NCI-H460 (cell line): ENCODE measurements at regions not wholly inside any gene's neighbourhood (a gene's known extent, or its start where the extent isn't known, plus 50 kb on each side); places are given as distances from the start of the nearest gene placed in this dataset.
"Not testable (repeated sequence)": the region's sequence is repeated elsewhere in the genome, so short reads cannot be mapped to it uniquely, and the experiment has no call there.

Experiments used
- DNase-seq: peaks from one replicate; pipeline ENCODE4 v3.0.0-alpha.2; 2016; ENCODE audit warnings: low read depth; ENCODE audit errors: extremely low read depth

DNA sequence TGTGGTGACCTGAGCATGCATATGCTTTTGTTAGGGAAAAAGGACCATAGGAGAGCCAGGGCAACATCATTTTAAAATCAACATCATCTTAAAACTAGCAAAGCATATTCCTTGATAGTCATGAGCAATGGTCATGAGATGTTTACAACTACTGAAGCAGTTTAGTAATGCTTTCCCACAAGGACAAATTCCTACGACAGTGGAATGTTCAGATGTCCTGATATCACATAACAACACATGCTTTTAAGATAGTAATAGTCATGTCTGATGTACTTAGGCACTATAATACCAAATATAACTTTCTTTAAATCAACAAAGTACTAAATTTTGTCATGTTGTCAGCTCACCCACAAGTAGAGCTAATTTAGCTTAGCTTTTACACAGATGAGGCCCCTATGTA, 370.3 kb downstream of the HTR1B start:
- no peak for DNase-seq

DNA sequence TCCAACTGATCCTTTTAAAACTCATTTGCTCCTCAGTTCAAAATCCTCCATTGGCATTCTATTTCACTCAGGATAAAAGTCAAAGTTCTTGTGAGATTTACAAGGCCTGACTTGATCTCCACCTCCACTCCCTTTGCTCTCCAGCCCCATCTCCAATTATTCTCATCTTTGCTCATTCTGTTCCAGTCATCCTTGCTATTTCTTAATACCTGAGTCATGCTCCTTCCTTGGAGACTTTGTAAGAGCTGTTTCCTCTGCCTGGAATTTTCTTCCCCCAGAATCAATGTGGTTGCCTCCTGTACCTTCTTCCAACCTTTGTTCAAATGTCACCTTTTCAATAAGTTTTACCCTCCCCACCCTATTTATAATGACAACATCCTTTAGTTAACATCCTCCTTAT, 373.5 kb downstream of the HTR1B start:
- no peak for DNase-seq

DNA sequence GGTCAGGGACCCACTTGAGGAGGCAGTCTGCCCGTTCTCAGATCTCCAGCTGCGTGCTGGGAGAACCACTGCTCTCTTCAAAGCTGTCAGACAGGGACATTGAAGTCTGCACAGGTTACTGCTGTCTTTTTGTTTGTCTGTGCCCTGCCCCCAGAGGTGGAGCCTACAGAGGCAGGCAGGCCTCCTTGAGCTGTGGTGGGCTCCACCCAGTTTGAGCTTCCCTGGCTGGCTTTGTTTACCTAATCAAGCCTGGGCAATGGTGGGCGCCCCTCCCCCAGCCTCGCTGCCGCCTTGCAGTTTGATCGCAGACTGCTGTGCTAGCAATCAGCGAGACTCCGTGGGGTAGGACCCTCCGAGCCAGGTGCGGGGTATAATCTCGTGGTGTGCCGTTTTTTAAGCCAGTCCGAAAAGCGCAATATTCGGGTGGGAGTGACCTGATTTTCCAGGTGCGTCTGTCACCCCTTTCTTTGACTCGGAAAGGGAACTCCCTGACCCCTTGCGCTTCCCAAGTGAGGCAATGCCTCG, 375.4 kb downstream of the HTR1B start:
- DNase-seq: not testable (repeated sequence)

DNA sequence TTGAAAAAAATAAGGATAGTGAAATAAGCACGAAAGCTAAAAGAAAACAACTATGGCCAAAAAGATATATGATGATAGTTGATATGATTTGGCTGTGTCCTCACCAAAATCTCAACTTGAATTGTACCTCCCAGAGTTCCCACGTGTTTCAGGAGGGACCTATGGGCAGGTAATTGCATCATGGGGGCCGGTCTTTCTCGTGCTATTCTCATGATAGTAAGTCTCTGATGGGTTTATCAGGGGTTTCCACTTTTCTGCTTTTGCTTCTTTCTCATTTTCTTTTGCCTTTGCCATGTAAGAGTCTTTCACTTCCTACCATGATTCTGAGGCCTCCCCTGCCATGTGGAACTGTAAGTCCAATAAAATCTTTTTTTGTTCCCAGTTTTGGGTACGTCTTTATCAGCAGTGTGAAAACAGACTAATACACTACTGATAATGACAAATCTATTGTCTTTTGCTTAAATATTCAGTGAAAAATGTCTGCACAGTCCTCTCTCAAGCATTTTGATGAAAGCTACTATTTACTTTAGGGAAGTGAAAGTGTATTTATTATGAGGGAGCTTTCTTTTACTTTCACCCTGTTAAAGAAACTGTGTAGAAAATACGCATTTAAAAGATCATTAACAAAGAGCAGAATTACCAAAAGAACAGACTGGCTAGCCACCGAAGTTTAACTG, 389.1 kb downstream of the HTR1B start:
- DNase-seq: no peak

DNA sequence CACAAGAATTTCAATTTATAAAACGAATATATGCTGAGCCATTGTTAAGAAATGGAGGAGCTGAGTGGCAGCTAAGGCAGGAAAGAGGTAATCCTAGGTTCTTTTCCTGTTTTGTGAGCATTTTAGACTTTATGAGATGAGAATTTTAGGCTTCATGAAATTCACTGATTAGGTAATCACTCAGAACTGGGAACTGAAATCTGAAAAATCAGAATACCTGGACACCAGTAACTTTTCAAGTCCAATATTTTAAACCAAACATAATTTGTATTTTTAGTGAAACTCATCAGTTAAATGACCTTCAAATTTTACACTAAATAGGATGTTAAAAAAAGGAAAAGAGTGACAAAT, 389.9 kb downstream of the HTR1B start:
- DNase-seq: no peak

DNA sequence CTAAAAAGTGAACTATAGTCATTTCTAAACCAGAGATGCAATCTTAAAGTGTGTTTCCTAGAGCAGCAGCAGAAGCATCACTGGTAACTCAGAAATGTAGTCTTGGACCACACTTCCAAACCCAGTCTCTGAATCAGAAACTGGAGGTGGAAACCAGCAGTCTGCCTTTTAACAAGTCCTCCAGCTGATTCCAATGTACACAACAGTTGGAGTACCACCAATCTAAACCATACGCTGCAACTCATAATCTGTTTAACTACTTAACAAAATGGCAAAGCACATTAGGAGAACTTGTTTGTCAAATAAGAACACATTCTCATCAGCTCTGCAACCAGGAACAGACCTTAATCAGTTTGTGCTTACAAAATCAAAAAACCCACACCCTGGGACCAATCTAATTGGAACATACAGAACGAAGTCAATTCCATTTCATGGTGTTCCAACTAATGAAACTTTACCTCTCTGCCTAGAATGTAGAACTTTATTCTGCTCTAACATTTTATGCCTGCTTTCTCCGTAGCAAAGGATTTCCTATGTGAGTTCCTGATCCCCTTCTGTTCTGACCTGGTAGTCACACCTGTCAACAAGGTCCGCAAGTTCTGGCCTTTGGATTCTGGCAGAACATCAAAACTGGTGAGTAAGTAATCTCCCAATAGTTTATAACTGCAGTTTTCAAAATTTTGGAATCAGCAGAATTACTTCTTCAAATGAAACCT, 390.4 kb downstream of the HTR1B start:
- no peak for DNase-seq

DNA sequence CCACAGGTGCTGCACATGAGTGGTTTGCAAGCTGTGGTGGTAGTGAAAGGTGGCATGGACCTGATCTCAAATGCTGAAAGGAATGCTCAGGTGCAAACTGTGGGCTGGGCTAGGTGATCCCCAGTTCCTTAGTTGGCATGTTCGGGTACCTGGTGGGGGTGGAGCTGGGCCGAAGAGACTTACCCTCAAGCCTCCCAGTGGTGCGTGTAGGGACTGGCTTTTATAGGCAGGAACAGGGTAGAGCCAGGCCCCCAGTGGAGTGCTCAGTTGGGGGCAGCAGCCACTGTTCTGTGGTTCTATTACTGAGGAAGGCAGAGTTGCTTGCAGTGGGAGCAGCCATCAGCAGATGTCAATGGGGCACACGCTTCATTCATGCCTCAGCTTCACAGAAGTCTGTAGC, 399.8 kb downstream of the HTR1B start:
- DNase-seq: no peak

DNA sequence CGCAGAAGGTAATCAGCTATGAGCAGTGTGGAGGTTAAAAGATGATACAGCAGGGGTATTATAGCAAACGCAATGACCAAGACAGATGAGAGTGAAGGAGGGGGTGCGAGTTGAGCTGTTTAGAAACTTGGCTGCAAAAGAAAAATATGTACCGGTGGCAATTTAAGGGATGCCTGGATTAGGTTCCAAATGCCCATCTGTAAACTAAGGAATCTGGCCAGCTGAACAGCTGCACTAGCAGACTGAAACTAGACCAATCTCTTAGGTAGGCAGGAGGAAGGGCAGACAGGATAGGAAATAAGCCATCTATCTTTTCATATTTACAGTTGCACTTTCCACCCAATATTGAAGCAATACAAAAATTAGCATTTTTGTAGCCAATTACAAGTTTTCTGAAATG, 407.6 kb downstream of the HTR1B start:
- DNase-seq: no peak

DNA sequence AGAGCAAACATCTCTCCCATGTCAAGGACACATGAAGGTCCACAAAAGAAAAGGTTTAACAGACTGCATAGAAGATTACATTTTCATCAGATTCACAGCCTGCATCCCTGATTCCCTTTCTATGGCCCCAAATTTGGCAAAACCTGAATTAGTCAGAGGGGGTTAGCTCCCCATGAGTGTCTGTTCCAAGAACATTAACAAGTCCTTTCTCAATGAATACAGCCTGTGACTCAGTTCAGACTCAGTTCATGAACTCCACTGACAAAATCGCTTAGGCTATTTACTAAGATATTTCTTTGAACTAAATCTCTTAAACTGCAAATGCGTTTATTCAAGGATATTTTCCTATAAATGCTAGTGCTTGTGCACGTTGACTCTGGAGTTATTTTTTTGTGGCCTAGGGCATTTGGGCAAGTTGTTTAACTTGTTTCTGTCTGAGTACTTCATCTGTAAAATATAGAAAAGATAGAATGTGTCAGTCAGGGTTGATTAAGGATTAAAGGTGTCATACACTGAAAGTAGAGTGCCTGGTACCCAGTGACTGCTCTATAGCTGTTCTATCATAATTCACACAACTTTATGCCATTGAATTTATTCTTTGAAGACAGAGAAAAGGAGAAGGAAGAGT, 422.6 kb downstream of the HTR1B start:
- no peak for DNase-seq

DNA sequence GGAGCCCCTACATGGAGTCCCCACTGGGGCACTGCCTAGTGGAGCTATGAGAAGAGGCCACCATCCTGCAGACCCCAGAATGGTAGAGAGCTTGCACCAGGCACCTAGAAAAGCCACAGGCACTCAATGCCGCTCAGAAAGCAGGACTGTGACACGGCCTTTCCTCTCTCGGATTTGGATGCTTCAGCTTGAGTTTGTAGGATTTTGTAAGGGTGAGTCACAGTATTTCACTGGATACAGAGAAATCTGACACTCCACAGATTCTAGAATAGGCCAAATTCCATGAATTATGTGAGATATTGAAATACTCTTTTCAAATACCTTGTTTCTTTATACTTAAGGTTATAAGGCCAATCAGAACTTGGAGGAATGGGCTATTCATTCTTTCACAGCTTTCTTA, 424.5 kb downstream of the HTR1B start:
- no peak for DNase-seq

DNA sequence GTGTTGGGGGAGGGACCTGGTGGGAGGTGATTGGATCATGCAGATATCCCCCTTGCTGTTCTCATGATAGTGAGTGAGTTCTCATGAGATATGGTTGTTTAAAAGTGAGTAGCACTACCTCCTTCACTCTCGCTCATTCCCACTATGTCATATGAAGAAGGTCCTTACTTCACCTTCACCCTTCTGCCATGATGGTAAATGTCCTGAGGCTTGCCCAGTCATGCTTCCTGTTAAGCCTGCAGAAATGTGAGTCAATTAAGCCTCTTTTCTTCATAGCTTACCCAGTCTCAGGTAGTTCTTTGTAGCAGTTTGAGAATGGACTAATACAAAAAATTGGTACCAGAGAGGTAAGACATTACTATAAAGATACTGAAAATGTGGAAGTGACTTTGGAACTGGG, 425.9 kb downstream of the HTR1B start:
- no peak for DNase-seq

DNA sequence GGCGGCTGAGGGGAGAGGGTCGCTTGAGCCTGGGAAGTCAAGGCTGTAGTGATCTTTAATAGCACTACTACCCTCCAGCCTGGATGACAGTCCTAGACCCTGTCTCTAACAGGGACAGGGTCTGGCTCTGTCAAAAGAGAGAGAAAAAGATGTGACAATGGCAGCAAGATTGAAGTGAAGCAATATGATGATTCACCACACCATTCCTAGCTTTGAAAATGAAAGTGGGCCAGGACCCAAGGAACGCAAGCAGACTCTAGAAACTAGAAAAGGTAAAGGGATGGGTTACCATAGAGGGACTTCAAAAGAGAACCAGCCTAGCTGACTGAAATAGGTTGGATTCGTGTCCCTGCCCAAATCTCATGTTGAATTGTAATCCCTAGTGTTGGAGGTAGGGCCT, 426.9 kb downstream of the HTR1B start:
- DNase-seq: no peak

DNA sequence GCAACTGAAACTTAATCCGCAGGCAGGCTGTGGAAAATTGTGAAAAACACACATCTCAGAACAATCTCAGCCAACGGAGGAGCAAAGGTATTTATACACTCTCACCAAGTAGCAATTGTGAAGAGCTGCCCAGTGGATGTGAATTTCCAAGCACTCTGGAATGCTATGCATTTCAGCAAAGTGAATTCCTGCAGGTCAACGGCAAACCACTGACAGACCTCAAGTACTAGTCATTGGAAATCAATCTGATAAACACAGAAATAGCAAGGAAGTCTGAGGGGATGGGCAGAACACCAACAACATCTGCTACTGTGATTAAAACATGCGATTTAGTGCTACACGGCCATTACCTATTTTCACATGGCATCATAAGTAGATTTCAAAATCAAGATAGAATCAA, 429.1 kb downstream of the HTR1B start:
- peak; percentile 73 for DNase-seq

DNA sequence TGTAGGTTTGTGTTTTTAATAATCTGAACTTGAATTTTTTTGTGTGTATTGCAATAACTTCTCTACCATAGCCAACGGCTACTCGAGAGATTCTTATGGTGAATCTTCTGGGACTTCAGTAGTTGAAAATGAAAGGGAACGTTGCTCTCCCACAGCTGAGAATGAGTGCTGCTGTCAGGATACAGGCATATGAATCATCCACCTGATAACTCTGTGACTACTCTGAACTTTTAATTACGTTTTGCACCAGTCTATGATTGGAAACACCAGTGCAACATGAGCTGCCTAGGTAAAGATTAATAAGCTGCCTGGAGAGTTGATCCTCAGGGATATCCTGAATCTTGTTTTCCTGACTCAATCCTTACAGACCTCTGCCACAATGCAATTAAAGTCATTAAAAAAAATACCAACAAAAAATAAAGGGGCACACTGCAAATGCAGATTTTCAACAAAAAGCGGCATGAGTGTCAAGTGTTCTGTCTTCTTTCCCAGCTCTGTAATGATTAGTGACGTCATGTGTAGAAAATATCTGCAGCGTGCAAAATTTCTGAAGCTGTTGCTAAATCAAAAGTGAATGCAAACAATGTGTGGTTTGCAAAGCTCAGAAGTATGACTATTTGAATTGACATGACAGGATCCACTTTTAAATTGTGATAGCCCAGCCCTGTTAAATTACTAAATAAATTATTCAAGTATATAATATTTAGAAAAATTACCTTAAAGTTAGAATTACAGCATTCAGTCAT, 432.2 kb downstream of the HTR1B start:
- DNase-seq: peak; percentile 74

DNA sequence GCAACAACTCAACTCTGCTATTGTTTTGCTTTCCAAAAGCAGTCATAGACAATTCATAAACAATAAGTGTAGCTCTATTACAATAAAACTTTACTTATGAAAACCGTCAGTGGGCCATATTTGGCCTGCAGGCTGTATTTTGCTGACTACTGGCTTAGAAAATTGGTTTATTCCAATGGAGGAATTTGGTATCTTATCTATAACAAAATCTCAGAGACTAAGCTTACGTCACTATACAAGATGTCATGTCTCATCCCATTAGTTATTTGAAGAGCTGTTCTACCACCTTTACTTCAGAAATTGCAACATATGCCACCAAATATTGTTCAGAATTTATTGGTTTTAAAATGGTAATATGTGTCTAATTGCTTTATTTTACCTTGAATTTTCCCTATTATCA, 436.9 kb downstream of the HTR1B start:
- no peak for DNase-seq

DNA sequence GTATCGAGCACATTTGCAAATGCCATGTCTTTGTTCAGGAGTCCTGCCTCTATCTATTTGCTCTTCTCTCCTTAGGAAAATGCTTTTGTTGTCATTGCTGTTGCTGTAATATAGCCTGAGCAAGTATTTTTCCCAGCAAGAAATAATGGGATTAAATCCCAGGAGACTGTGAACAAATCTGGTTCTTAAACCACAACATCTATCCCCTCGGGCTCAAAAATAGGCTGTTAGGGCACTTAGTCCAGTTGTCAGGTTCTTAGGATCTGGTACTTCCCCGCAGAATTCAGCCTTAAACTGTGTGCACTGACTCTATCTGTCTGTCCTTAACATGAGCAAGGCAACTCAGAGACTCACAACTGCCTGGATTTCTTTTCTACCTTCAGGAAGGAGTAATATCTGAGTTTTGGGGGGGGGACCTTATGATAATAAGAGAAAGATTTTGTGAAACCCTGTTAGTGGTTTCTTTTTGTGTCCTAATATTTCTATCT, 437.5 kb downstream of the HTR1B start:
- no peak for DNase-seq

DNA sequence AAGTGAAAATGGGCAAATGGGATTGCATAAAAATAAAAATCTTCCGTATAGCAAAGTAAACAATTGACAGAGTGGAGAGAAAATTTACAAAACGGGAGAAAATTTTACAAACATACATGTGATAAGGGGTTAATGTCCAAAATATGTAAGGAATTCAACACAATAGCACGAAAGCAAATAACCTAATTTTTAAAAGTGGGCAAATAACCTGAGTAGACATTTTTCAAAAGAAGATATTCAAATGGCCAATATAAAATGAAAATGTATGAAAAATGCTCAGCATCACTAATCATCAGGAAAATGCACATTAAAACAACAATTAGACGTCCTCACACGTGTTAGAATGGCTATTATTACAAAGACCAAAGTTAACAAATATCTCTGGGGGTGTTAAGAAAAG, 441.5 kb downstream of the HTR1B start:
- DNase-seq: no peak

DNA sequence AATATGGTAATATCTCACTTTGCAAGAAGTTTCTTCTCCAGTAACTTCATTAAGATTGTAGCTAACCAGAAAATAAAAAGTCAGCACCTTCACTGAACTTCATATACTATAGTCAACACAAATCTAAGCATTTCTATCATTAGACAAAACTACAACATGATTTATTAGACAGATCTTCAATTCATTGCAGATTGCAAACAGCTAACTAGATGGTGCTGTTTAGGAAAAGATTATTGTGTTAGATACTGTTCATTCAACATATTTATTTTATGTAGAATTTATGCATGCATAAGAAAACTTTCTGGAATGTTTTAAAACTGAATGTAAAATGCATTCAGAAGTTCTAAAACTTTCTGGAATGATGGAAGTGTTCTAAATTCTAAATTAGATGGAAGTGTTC, 442.1 kb downstream of the HTR1B start:
- DNase-seq: no peak

DNA sequence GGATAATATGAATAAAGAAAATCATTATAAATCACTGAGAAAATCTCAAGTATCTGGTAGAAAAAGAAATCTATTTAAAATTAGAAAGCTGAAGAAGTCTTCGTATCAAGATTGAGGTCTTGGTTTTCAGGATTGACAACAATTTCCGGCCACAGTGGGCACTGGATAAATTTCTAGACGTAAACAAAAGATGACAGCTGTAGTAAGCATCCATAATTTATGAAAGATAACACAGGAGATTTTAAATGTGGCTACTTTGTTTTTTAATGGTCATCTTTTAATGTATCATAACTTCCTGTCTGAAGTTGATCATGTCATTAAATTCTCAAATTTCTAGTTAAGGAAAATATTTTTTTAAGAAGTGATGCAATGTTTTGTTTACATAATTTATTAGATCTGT, 444.2 kb downstream of the HTR1B start:
- DNase-seq: no peak

DNA sequence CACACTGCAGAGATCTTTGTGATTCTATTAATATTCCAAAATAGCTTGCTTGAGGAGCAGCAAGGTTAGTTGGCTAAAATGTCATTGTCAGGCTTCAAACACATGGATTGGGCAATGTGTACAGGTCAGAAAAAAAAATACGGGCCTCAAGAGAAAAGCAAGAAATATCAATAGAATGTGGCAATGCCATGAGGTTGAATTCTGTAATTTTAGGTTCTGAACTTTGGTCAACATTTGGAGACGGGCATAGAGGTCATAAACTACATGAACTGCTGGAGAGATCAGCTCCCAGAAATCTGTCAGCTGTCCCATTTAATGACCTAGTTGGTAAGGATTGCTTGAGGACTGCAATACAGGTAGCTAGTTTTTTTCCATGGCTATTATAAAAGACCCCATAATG, 445.8 kb downstream of the HTR1B start:
- no peak for DNase-seq

DNA sequence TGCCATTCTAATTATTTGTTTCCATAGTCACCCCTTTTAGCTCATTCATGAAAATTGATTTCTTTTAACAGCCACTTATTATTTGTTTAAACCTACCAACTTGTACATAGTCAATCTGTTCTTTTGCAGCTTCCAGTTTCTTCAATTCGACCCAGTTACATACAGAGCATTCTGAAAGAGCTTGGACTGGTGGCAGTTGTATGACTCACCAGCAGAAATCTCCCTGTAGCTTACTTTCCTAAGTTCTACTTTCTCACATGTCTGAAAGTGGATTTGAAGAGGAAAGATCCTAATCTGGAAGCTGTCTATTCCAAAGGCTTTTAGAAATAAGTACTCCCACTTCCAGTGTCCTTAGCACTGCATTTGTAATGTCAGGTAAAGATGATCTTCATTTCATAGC, 447.9 kb downstream of the HTR1B start:
- no peak for DNase-seq
